Nephron progenitor cell (in vitro differentiated cells): ENCODE measurements at regions not wholly inside any gene's neighbourhood (a gene's known extent, or its start where the extent isn't known, plus 50 kb on each side); places are given as distances from the start of the nearest gene placed in this dataset.

Experiments used
- DNase-seq: peaks from one replicate; pipeline ENCODE4 v3.0.0; 2021
- H3K27ac Mint-ChIP-seq: 2 replicates; pipeline ENCODE4 v1.8.0; 2021; ENCODE audit warnings: mild to moderate bottlenecking, moderate library complexity, mixed read lengths
- H3K27me3 Mint-ChIP-seq: 2 replicates; pipeline ENCODE4 v1.8.0; 2021; ENCODE audit warnings: mild to moderate bottlenecking, low read depth, mixed read lengths; ENCODE audit not compliant: poor library complexity
- H3K36me3 Mint-ChIP-seq: 2 replicates; pipeline ENCODE4 v1.8.0; 2021; ENCODE audit warnings: low read depth, mixed read lengths
- H3K4me1 Mint-ChIP-seq: 2 replicates; pipeline ENCODE4 v1.8.0; 2021; ENCODE audit warnings: mixed read lengths
- H3K4me3 Mint-ChIP-seq: 2 replicates; pipeline ENCODE4 v1.8.0; 2021; ENCODE audit warnings: mild to moderate bottlenecking, moderate library complexity, mixed read lengths
- H3K9me3 Mint-ChIP-seq: 2 replicates; pipeline ENCODE4 v1.8.0; 2021; ENCODE audit warnings: mild to moderate bottlenecking, moderate library complexity, mixed read lengths
- TF ChIP-seq, protein P1 (sequence below): fragments of 200-600 bp; sonication (generic); IDR thresholded peaks from 2 replicates; pipeline ENCODE4 v1.5.0; 2021; ENCODE audit warnings: antibody characterized with exemption

DNA sequence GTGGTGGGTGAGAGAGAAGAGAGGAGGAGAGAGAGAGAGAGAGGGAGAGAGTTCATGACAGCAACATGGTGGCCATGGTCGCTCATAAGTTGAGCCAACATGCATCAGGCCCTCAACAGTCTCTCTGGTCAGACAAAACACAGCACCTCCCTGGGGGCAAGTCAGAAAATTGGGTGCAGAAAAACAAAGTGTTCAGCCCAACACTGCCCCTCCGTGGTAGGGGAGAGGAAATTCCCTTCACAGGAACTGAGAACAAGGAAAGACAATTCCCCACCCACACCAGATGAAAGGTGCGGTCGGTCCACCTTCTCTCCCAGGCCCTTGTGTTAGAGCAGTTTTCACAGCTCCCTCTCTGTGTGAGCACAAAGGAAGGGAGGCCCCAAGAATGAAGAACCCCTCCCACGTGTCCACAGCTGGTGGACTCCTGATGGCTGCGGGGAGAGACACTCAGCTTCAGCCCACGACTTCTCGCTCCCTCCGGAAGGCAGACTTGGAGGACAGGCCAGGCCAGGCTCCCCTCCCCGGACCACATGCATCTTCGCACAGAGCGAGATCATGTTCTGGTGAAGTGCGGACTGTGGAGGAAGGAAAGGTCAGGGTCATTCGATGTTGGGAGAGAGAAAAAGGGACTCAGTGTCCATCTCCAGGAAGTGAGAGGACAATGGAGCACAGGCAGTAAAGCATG lies 181.7 kb downstream of the ANAPC1 start:
- peaks cover 62% of the 10 kb centered on the region for H3K4me1 Mint-ChIP-seq
- no peak overlapping the region for H3K4me3 Mint-ChIP-seq
- H3K27me3 Mint-ChIP-seq, result no peaks in the 10 kb centered on the region
- no peaks in the 10 kb centered on the region for H3K36me3 Mint-ChIP-seq
- H3K9me3 Mint-ChIP-seq, result no peaks in the 10 kb centered on the region
- TF ChIP-seq, protein P1, sequence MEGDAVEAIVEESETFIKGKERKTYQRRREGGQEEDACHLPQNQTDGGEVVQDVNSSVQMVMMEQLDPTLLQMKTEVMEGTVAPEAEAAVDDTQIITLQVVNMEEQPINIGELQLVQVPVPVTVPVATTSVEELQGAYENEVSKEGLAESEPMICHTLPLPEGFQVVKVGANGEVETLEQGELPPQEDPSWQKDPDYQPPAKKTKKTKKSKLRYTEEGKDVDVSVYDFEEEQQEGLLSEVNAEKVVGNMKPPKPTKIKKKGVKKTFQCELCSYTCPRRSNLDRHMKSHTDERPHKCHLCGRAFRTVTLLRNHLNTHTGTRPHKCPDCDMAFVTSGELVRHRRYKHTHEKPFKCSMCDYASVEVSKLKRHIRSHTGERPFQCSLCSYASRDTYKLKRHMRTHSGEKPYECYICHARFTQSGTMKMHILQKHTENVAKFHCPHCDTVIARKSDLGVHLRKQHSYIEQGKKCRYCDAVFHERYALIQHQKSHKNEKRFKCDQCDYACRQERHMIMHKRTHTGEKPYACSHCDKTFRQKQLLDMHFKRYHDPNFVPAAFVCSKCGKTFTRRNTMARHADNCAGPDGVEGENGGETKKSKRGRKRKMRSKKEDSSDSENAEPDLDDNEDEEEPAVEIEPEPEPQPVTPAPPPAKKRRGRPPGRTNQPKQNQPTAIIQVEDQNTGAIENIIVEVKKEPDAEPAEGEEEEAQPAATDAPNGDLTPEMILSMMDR, result peak; percentile 53
- peak overlapping the region; percentile 39 for H3K27ac Mint-ChIP-seq
- DNase-seq, result peak; percentile 54

DNA sequence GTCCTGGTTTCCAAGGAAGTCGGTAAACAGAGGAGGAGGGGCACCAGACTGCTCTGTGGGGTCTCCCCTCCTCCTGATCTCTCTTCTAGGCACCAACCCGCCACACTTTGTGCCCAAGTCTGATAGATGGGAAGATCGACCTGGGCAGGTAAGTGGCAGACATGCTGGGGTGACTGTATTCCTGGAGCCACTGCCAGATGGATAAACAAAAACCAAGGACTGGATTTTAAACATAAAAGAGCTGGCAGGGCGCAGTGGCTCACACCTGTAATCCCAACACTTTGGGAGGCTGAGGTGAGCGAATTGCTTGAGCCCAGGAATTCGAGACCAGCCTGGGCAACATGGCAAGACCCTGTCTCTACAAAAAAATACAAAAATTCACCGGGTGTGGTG lies 181.2 kb downstream of the ANAPC1 start:
- Mint-ChIP-seq H3K27ac (no peak overlapping the region), H3K4me3 (no peak overlapping the region), H3K27me3 (peaks cover 4% of the 10 kb centered on the region), H3K9me3 (no peaks in the 10 kb centered on the region), H3K36me3 (no peaks in the 10 kb centered on the region), H3K4me1 (peaks cover 62% of the 10 kb centered on the region)
- no peak for DNase-seq
- TF ChIP-seq, protein P1, result no peak

DNA sequence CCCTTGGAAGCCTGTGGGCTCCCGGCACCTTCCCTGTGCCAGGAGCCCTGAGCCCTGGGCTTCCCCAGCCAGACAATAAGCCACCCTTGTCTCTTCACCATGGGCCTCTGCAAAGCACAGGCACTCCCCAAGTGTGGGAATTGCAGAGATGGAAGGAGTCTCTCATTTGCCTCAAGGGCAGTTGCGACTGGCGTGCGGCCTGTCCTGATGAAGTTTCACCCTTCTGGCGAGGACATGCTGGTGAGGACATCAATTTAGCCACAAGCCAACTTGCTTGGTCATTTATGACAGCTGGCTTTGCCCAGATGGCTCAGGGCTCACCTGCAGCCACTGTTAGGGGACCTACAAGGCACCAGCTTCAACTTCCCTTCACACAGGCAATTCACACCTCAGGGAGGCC lies 180.2 kb downstream of the ANAPC1 start:
- no peak overlapping the region for H3K4me3 Mint-ChIP-seq
- DNase-seq, result no peak
- H3K36me3 Mint-ChIP-seq, result no peaks in the 10 kb centered on the region
- peaks cover 53% of the 10 kb centered on the region for H3K4me1 Mint-ChIP-seq
- H3K27me3 Mint-ChIP-seq, result peaks cover 4% of the 10 kb centered on the region
- TF ChIP-seq, protein P1, result no peak
- H3K27ac Mint-ChIP-seq, result no peak overlapping the region
- H3K9me3 Mint-ChIP-seq, result no peaks in the 10 kb centered on the region

DNA sequence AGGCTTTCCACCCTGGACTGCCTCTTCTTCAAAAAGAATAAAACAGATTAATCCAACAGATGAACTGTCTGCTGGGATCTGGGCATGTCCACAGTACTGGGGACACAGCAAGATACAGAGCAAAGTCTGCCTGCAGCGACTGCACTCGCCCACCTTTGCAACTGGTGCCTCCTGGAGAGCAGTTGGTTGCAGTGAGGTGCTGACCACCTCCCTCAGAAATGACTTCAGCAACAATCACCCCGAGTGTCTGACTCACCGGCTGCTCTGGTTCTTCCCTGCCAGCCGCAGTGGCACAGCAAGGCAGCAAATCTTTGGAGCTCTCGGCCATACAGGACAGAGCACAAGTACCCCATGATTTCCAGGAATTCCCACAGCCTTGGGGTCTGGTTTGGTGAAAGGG lies 179.7 kb downstream of the ANAPC1 start:
- DNase-seq, result no peak
- H3K9me3 Mint-ChIP-seq, result no peaks in the 10 kb centered on the region
- no peak overlapping the region for H3K27ac Mint-ChIP-seq
- H3K36me3 Mint-ChIP-seq, result no peaks in the 10 kb centered on the region
- TF ChIP-seq, protein P1, result no peak
- peaks cover 48% of the 10 kb centered on the region for H3K4me1 Mint-ChIP-seq
- peaks cover 4% of the 10 kb centered on the region for H3K27me3 Mint-ChIP-seq
- H3K4me3 Mint-ChIP-seq, result no peak overlapping the region

DNA sequence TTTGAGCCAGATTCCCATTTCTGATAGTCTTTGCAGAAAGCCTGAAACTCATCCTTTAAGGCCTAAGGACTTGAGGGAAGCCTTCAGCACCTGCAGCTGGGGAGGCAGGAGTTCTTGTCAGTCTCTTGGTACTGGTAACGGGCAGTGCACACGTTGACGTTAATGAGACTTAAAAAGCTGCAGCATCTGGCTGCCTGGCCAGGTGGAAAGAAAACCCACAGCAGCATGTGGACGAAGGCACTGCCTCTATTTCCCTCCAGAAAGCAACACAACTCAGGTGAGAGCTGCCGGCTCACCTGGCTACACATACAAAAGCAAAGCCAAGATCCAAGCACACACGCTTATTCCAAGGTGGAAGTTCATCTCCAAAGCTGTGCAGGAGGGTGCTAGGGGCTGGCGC lies 178.8 kb downstream of the ANAPC1 start:
- Mint-ChIP-seq H3K27me3 (peaks cover 4% of the 10 kb centered on the region), H3K27ac (peak overlapping the region; percentile 85), H3K36me3 (no peaks in the 10 kb centered on the region), H3K4me3 (no peak overlapping the region), H3K9me3 (no peaks in the 10 kb centered on the region), H3K4me1 (peaks cover 55% of the 10 kb centered on the region)
- DNase-seq, result no peak
- TF ChIP-seq, protein P1, result no peak

DNA sequence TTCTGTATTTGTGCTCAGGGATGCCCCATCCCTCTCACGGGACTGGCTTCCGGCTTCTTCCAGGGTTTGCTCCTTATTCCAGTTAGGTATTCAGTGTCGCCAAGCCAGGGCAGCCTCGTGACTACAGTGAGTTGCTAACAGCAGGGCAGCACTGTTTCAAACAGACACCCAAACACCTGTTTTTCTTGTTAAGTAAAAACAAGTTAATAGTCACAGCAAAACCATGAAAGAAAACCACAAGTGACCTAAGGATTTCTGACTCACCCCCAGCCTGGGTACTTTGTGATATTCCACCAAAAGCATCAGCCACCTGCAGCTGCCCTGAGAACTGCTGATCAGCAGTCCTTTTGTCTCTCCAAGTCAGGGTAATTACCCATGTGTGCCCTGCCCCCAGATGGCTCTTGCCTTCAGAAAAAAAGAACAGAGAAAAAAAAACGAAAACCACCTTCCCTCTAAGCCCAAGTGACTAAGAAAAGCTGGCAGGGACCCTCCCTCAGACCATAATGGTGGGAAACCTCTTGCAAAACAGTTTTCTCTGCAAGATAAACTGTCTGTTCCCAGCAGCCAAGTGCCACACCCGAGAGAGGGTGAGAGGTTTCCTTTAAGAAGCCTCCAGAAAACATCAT lies 178.2 kb downstream of the ANAPC1 start:
- peaks cover 59% of the 10 kb centered on the region for H3K4me1 Mint-ChIP-seq
- DNase-seq, result no peak
- no peaks in the 10 kb centered on the region for H3K36me3 Mint-ChIP-seq
- H3K9me3 Mint-ChIP-seq, result no peaks in the 10 kb centered on the region
- H3K27me3 Mint-ChIP-seq, result peaks cover 8% of the 10 kb centered on the region
- no peak overlapping the region for H3K4me3 Mint-ChIP-seq
- peak overlapping the region; percentile 85 for H3K27ac Mint-ChIP-seq
- TF ChIP-seq, protein P1, result no peak
